ENCODE measurements at regions not wholly inside any gene's neighbourhood (a gene's known extent, or its start where the extent isn't known, plus 50 kb on each side); places are given as distances from the start of the nearest gene placed in this dataset.

DNA sequence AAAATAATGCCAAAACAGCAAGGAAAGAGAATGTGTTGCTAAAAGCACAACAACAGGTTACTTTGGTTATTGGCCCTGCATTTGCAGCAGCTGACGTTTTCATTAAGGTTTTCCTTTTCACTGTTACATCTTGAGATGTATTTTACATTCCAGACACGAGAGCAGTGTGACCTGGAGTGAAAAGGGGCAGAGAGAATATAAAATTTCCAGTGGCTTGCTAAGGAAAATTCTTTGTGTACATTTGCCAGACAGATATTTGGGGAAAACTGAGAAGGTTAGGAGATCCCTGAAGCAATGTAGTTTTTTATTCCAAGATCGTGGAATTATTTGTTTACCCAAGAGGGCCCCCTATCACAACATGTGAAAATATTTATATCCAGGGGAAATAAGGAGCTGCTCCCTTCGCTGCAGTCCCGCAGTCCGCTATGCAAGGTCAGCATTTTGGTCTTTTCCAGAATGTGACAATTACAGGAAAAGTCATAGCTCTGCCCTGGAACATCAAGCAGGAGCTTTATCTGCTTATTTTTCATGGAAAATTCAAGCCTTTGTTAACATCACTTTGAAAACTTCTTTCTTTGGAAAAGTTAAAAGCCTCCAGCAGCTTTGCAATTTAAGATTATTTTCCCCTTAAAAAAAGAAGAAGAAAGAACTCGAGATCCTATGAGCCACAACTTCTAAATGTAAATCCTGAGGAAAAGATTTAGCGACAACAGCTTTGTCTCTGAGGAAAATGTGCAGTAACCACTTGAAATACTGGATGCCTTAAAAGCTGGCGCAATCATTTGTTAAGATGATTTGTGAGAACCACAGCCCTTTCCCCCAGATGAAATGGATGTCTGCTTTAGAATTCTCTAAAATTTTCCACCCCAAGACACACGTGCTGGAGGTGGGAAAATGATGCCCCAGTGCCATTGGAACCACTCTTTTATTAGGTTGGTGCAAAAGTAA, 256.4 kb upstream of the TPM1 start:
- TF ChIP-seq EZH2 (IDR thresholded peaks at IDR 0.05; ENCODE audit: borderline replicate concordance, low read depth, low read length, poor library complexity, severe bottlenecking): no peak
- TF ChIP-seq, protein P1, sequence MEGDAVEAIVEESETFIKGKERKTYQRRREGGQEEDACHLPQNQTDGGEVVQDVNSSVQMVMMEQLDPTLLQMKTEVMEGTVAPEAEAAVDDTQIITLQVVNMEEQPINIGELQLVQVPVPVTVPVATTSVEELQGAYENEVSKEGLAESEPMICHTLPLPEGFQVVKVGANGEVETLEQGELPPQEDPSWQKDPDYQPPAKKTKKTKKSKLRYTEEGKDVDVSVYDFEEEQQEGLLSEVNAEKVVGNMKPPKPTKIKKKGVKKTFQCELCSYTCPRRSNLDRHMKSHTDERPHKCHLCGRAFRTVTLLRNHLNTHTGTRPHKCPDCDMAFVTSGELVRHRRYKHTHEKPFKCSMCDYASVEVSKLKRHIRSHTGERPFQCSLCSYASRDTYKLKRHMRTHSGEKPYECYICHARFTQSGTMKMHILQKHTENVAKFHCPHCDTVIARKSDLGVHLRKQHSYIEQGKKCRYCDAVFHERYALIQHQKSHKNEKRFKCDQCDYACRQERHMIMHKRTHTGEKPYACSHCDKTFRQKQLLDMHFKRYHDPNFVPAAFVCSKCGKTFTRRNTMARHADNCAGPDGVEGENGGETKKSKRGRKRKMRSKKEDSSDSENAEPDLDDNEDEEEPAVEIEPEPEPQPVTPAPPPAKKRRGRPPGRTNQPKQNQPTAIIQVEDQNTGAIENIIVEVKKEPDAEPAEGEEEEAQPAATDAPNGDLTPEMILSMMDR (conservative IDR thresholded peaks at IDR 0.05; ENCODE audit: low read depth, low read length): no peak
- H3K4me1 ChIP-seq (ENCODE audit: insufficient read depth, low read length, poor library complexity, severe bottlenecking): no peaks in the 10 kb centered on the region
- H3K4me3 ChIP-seq (ENCODE audit: low read depth, low read length, poor library complexity, severe bottlenecking): no peak overlapping the region
- no peaks in the 10 kb centered on the region for H3K36me3 ChIP-seq (ENCODE audit: insufficient read depth, low read length, poor library complexity, severe bottlenecking)
- H3K27ac ChIP-seq (ENCODE audit: low read depth, low read length, poor library complexity, severe bottlenecking): no peak overlapping the region
- no peaks in the 10 kb centered on the region for H3K9me3 ChIP-seq (ENCODE audit: low read depth, low read length, poor library complexity, severe bottlenecking)
- DNase-seq (ENCODE audit: low spot score): no peak
- BruUV-seq (replicated peaks): no TSS peak
- intact Hi-C loops (cut with micrococcal nuclease; ENCODE audit: unreplicated experiment): no loop called here
- ChIA-PET CTCF (interaction anchor here (0.7 kb wide), 1 partner anchor 309 kb away, joined by 6 read pairs; no protein-coding TSS in a partner anchor), POLR2A (ENCODE audit: low non-redundant PET) (no interaction called here)
- no peaks in the 10 kb centered on the region for H3K27me3 ChIP-seq (replicated peaks; ENCODE audit: insufficient read depth, low read depth, low read length, poor library complexity)

DNA sequence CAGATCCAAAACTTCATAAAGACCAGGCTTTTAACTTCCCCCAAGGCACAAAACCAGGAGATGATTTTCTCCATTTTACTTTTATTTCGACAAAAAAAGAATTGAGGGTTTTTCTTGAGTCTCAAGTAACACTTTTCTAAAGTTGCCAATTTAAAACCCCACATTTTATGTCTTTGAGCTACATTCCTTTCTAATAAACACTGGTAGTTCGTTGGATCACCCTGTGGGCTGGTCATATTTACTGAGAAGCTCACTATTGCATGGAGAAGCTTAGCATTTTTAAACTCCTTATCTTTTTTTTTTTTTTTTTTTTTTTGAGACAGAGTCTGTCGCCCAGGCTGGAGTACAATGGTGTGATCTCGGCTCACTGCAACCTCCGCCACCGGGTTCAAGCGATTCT, 255.1 kb upstream of the TPM1 start:
- Histone ChIP-seq H3K4me3 (ENCODE audit: low read depth, low read length, poor library complexity, severe bottlenecking) (no peak overlapping the region), H3K36me3 (ENCODE audit: insufficient read depth, low read length, poor library complexity, severe bottlenecking) (no peaks in the 10 kb centered on the region), H3K9me3 (ENCODE audit: low read depth, low read length, poor library complexity, severe bottlenecking) (no peaks in the 10 kb centered on the region), H3K27ac (ENCODE audit: low read depth, low read length, poor library complexity, severe bottlenecking) (no peak overlapping the region), H3K4me1 (ENCODE audit: insufficient read depth, low read length, poor library complexity, severe bottlenecking) (no peaks in the 10 kb centered on the region), H3K27me3 (replicated peaks; ENCODE audit: insufficient read depth, low read depth, low read length, poor library complexity) (no peaks in the 10 kb centered on the region)
- no TSS peak for BruUV-seq (replicated peaks)
- ChIA-PET POLR2A (ENCODE audit: low non-redundant PET) (no interaction called here), CTCF (no interaction called here)
- no peak for DNase-seq (ENCODE audit: low spot score)
- TF ChIP-seq, protein P1 (conservative IDR thresholded peaks at IDR 0.05; ENCODE audit: low read depth, low read length): no peak
- TF ChIP-seq EZH2 (IDR thresholded peaks at IDR 0.05; ENCODE audit: borderline replicate concordance, low read depth, low read length, poor library complexity, severe bottlenecking): no peak
- intact Hi-C loops (cut with micrococcal nuclease; ENCODE audit: unreplicated experiment): no loop called here

DNA sequence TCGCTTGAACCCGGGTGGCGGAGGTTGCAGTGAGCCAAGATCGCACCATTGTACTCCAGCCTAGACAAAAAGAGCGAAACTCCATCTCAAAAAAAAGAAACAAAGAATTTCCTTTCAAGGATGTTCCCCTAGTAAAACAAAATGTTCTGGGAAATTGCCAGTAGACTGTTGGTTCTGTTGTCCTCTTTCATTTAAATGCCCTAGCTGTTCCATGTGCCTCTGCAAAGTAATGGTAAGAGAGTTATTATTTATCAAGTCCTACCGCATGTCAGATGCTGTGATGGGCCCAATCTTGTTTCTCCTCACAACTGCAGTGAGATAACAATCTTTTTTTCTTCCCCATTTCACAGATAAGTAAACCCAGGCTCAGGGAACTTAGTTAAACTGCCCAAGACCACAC, 254.3 kb upstream of the TPM1 start:
- BruUV-seq (replicated peaks): no TSS peak
- TF ChIP-seq, protein P1 (conservative IDR thresholded peaks at IDR 0.05; ENCODE audit: low read depth, low read length): no peak
- TF ChIP-seq EZH2 (IDR thresholded peaks at IDR 0.05; ENCODE audit: borderline replicate concordance, low read depth, low read length, poor library complexity, severe bottlenecking): no peak
- Histone ChIP-seq H3K36me3 (ENCODE audit: insufficient read depth, low read length, poor library complexity, severe bottlenecking) (no peaks in the 10 kb centered on the region), H3K4me1 (ENCODE audit: insufficient read depth, low read length, poor library complexity, severe bottlenecking) (no peaks in the 10 kb centered on the region), H3K27ac (ENCODE audit: low read depth, low read length, poor library complexity, severe bottlenecking) (no peak overlapping the region), H3K27me3 (replicated peaks; ENCODE audit: insufficient read depth, low read depth, low read length, poor library complexity) (no peaks in the 10 kb centered on the region), H3K4me3 (ENCODE audit: low read depth, low read length, poor library complexity, severe bottlenecking) (no peak overlapping the region), H3K9me3 (ENCODE audit: low read depth, low read length, poor library complexity, severe bottlenecking) (no peaks in the 10 kb centered on the region)
- CTCF ChIA-PET: no interaction called here
- intact Hi-C loops (cut with micrococcal nuclease; ENCODE audit: unreplicated experiment): no loop called here
- DNase-seq (ENCODE audit: low spot score): no peak
- POLR2A ChIA-PET (ENCODE audit: low non-redundant PET): interaction anchor here (0.6 kb wide), 1 partner anchor 489 kb away, joined by 8 read pairs; no protein-coding TSS in a partner anchor

Data from A673 (cell line).